Anterior cingulate cortex (tissue), 58 donors: ENCODE measurements at regions not wholly inside any gene's neighbourhood (a gene's known extent, or its start where the extent isn't known, plus 50 kb on each side); places are given as distances from the start of the nearest gene placed in this dataset.
"Not testable (repeated sequence)": the region's sequence is repeated elsewhere in the genome, so short reads cannot be mapped to it uniquely, and the experiment has no call there.

Source experiments
- DNase-seq, 58 donors: peaks; one replicate each; lab custom pipeline; 2025; lab: John Stamatoyannopoulos, UW

- DNase-seq: no peak
These were observed 236.6 kb upstream of the NOL4 start for GRCh38 chr18:34461266-34461665.

- DNase-seq: no peak
These were observed 242.3 kb upstream of the NOL4 start for GRCh38 chr18:34467058-34467457.

GRCh38 chr18:34480162-34480700 is 229.9 kb upstream of the DTNA start:
- no peak for DNase-seq

GRCh38 chr18:34482204-34482603 is 227.9 kb upstream of the DTNA start:
- DNase-seq: no peak

- no peak for DNase-seq
These were observed 226.9 kb upstream of the DTNA start for GRCh38 chr18:34483198-34483597.

- no peak for DNase-seq
These were observed 218.4 kb upstream of the DTNA start for GRCh38 chr18:34491719-34492118.

GRCh38 chr18:34492652-34493051 is 217.4 kb upstream of the DTNA start:
- DNase-seq: no peak

GRCh38 chr18:34493099-34493544 is 217.0 kb upstream of the DTNA start:
- DNase-seq: peak; percentile 14 to 86 (median 73)

- DNase-seq: peak in 44 of 58 donors; percentile 3 to 78 (median 40)
These were observed 216.3 kb upstream of the DTNA start for GRCh38 chr18:34493566-34494358.

- DNase-seq: peak in 43 of 58 donors; percentile 6 to 78 (median 31)
These were observed 215.8 kb upstream of the DTNA start for GRCh38 chr18:34494359-34494696.

GRCh38 chr18:34495506-34495905 is 214.6 kb upstream of the DTNA start:
- DNase-seq: no peak

- DNase-seq: no peak
These were observed 208.5 kb upstream of the DTNA start for GRCh38 chr18:34501553-34501952.

GRCh38 chr18:34506198-34506597 is 203.9 kb upstream of the DTNA start:
- DNase-seq: no peak

- no peak for DNase-seq
These were observed 200.9 kb upstream of the DTNA start for GRCh38 chr18:34509163-34509562.

- no peak for DNase-seq
These were observed 200.1 kb upstream of the DTNA start for GRCh38 chr18:34509879-34510586.

GRCh38 chr18:34510926-34511325 is 199.2 kb upstream of the DTNA start:
- DNase-seq: no peak

GRCh38 chr18:34511435-34511834 is 198.7 kb upstream of the DTNA start:
- DNase-seq: no peak

GRCh38 chr18:34511879-34512278 is 198.2 kb upstream of the DTNA start:
- no peak for DNase-seq

GRCh38 chr18:34514238-34514637 is 195.9 kb upstream of the DTNA start:
- DNase-seq: no peak

GRCh38 chr18:34514957-34515356 is 195.1 kb upstream of the DTNA start:
- no peak for DNase-seq

- DNase-seq: not testable (repeated sequence)
These were observed 193.7 kb upstream of the DTNA start for GRCh38 chr18:34516355-34516754.

GRCh38 chr18:34516996-34517395 is 193.1 kb upstream of the DTNA start:
- DNase-seq: not testable (repeated sequence)
